Right hindlimb (tissue), 1 donor: ENCODE measurements at regions not wholly inside any gene's neighbourhood (a gene's known extent, or its start where the extent isn't known, plus 50 kb on each side); places are given as distances from the start of the nearest gene placed in this dataset.
"Not testable (repeated sequence)": the region's sequence is repeated elsewhere in the genome, so short reads cannot be mapped to it uniquely, and the experiment has no call there.

ENCODE experiments used
- DNase-seq: peaks from one replicate; pipeline ENCODE4 v3.0.0-alpha.2; 2018

DNA sequence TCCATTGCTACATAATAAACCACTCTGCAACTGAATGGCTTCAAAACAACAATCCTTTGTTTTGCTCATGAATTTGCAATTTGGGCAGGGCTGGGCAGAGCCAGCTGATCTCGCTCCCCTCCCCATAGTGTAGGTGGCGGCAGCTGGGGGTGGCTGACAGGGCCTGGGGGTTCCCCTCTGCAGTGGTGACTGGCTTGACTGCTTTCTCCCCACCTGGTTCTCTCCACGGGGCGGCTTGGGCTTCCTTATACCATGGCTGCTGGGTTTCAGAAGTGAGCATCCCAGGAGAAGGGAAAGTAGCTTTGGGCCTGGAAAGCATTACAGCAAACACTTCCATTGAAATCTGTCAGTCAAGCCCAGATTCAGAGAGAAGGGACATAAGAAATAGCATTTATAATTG lies 129.7 kb upstream of the ZBTB40 start:
- no peak for DNase-seq

- DNase-seq = no peak
These were observed 128.4 kb upstream of the ZBTB40 start for GRCh38 chr1:22323141-22323845.

GRCh38 chr1:22323846-22324504 lies 127.7 kb upstream of the ZBTB40 start:
- DNase-seq = no peak

GRCh38 chr1:22325531-22326371 lies 125.9 kb upstream of the ZBTB40 start:
- no peak for DNase-seq

GRCh38 chr1:22326372-22326915 lies 125.2 kb upstream of the ZBTB40 start:
- DNase-seq = no peak

GRCh38 chr1:22326931-22327330 lies 124.7 kb upstream of the ZBTB40 start:
- DNase-seq = no peak

DNA sequence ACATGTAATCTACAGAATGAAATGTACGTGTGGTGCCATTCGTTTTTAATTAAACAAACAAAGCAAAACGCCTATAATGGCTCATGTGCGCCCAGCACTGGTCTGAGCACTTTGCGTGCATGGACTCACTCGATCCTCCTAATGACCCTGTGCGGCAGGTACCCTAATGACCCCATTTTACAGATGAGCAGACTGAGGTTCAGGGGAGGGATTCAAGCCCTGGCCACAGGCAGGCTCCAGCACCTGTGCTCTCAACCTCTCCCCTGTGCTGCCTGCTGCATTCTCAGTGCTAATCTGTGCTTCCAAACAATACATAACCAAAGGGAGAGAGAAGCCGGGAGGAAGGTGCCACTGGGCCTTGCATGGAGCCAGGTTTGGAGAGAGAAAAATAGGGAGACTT lies 124.2 kb upstream of the ZBTB40 start:
- no peak for DNase-seq

GRCh38 chr1:22328331-22329147 lies 123.1 kb upstream of the ZBTB40 start:
- DNase-seq = no peak

DNA sequence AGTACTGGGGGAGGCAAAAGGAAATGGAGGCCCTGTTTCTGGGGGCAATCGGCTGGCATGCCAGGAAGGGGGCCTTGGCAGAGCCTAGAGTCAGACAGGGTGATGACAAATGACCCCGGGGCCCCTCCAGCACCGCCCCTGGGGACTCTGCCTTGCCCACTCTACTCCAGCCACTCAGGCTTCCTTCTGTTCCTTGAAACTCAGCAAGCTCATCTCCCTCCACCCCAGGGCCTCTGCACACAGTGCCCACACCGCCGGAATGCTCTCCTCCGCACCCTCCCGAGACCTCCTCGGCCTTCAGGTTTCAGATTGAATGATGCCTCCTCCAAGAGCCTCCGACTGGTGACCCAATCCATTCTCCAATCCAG lies 122.5 kb upstream of the ZBTB40 start:
- DNase-seq = no peak

DNA sequence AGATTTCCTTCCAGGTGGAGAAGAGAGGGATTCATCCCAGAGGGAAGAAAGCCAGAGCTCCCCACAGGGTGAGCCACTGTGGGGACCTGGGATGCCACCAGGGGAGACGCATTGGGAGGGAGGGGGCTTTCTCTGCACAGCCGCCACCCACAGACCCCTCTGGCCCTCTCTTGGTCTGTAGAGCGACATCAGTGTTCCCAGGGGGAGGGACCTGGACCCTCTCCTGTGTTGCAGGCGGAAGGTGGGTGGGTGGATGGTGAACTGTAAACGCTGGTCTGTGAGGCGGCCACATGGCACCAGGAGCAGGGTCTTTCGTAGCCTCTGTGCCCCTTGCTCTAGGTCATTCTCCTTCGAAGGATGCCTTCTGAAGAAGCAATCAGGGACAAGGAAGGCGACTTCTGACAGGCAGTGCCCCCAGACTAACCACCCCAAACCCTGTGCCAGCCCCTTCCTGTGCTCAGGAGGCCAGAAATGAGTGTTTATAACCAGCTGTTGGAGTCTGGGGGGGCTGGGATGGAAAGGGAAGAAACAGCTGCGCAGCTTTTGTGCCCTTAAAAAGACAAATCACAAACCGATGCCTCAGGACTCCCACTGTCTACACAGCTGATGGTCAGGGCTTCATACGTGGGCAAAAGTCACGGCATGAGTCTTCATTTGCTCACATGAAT lies 121.4 kb upstream of the ZBTB40 start:
- DNase-seq = no peak

DNA sequence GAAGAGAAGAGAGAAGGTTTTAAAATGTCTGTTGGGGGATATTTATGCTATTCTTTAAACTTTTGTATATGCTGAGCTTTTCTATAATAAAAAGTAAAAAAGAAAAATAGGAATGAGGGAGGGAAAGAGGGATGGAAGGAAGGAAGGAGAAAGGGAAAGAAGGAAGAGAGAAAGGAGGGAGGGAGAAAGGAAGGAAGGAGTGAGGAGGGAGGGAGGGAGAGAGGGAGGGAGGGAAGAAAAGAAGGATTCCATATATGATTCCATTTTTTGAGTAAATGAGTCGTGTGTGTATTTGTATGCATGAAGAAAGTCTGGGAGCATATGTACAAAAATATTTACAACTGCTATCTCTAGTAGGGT lies 120.9 kb upstream of the ZBTB40 start:
- DNase-seq = no peak

DNA sequence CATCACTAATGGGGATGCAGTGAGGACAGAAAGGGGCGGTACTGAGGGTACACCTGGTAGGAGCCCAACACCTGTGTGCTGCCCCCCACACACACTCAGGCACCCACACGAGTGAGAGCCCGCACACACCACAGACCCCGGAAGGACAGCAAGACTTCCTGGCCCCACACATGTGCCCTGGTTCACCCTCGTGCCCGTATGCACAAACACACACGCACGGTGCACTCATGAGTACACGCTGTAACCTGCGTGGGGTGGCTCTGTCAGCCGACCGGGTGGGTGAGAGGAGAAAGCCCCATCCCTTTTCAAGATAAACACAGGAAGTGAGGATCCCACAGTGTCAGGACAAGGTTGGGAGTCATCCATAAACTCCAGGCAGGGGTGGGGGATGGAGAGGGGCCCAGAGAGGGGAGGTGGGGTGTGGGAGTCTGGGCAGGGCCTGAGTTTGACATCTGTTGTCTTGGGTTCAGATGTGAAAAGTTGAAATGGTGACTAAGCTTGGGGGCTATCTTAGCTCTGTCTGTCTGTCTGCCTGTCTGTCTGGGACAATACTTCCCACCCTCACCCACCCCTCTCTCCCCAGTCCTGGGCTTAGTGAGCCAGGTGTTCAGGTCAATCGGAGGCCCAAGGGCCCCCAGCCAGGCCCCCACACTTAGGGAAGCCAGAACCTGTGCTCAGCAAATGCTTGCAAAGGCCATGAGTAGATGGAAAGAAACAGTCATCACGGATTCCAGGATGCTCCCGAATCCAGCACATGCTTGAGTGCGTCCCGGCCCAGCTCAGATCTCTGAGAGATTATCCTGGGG lies 119.8 kb upstream of the ZBTB40 start:
- no peak for DNase-seq

- DNase-seq = no peak
These were observed 119.3 kb upstream of the ZBTB40 start for GRCh38 chr1:22332424-22332717.

DNA sequence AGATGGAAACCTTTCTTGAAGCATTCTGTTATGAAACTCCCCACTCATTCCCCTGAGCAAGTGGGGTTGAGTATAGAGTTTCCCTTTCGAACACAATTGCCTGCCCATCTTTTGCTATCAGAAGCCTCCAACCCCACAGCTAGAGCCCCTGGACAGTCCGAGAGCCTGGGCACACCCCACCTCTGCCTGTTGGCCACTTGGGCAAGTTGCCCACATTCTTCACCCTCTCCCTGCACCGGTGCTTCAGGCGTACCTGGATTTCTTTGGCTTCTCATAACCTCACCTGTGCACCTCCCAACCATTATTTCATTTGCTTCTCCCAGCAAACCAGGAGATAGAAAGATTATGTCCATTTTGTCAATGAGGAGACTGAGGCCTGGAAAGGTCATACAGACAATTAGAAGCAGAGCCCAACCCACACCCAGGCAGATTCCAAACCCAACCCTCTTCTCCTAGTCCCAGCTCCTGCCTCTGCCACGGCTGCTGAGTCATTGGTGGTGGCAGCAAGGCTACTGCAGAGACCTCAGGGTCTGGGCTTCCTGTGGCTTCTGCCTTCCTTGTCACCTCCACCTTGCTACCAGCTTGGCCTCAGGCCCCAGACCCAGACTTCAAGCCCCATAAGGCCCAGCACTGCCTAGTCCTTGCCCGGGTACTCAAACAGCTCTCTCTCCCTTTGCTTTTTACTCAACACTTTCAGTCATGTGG lies 118.7 kb upstream of the ZBTB40 start:
- DNase-seq = no peak

DNA sequence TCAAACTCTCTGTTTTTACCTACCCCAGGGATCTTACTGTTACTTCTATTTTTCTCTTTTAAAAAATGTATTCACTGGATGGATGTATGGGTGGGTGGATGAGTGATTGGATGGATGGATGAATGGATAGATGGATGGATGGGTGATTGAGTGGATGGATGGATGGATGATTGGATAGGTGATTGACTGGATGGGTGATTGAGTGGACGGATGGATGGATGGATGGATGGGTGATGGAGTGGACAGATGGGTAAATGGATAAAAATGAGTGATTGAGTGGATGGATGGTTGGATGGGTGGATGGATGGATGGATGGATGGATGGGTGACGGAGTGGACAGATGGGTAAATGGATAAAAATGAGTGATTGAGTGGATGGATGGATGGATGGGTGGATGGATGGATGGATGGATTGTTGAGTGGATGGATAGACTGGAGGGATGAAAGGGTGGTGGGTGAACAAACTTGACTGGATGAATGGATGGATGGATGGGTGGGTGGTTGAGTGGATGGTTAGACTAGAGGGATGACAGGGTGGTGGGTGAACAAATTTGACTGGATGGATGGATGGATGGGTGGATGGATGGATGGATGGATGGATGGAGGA lies 118.0 kb upstream of the ZBTB40 start:
- no peak for DNase-seq

GRCh38 chr1:22334860-22335550 lies 116.6 kb upstream of the ZBTB40 start:
- no peak for DNase-seq

- not testable (repeated sequence) for DNase-seq
These were observed 115.4 kb upstream of the ZBTB40 start for GRCh38 chr1:22336274-22336673.

DNA sequence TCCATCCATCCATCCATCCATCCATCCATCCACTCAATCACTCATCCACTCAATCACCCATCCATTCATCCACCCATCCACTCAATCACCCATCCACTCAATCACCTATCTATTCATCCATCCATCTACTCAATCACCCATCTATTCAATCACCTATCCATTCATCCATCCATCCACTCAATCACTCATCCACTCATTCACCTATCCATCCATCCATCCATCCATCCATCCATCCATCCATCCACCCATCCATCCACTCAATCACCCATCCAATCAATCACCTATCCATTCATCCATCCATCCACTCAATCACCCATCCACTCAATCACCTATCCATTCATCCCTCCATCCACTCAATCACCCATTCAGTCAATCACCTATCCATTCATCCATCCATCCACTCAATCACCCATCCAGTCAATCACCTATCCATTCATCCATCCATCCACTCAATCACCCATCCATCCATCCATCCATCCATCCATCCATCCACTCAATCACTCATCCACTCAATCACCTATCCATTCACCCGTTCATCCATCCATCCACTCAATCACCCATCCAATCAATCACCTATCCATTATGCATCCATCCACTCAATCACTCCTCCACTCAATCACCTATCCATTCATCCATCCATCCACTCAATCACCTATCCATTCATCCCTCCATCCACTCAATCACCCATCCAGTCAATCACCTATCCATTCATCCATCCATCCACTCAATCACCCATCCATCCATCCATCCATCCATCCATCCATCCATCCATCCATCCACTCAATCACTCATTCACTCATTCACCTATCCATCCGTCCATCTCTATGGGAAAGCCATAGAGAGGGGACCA lies 114.7 kb upstream of the ZBTB40 start:
- not testable (repeated sequence) for DNase-seq
